Mesendoderm (in vitro differentiated cells): ENCODE measurements at regions not wholly inside any gene's neighbourhood (a gene's known extent, or its start where the extent isn't known, plus 50 kb on each side); places are given as distances from the start of the nearest gene placed in this dataset.

ENCODE experiments used
- DNase-seq: peaks from one replicate; pipeline ENCODE4 v3.0.0; 2013
- H2AK5ac ChIP-seq: 2 replicates; pipeline ENCODE4 v1.6.1; 2013; ENCODE audit warnings: low read length, inconsistent platforms
- H2BK120ac ChIP-seq: 2 replicates; pipeline ENCODE4 v1.6.1; 2013; ENCODE audit warnings: low read depth, mild to moderate bottlenecking, low read length, moderate library complexity, mixed read lengths
- H2BK15ac ChIP-seq: replicated peaks from 2 replicates; pipeline ENCODE4 v1.6.1; 2013; ENCODE audit warnings: low read depth, mild to moderate bottlenecking, moderate library complexity
- H2BK5ac ChIP-seq: 2 replicates; pipeline ENCODE4 v1.6.1; 2013; ENCODE audit warnings: low read length, inconsistent platforms
- H3K18ac ChIP-seq: 2 replicates; pipeline ENCODE4 v1.6.1; 2013; ENCODE audit warnings: mild to moderate bottlenecking, low read length, mixed read lengths
- H3K23ac ChIP-seq: one replicate; pipeline ENCODE4 v1.6.1; 2013; ENCODE audit warnings: low read length
- H3K27ac ChIP-seq: 2 replicates; pipeline ENCODE4 v1.5.1; 2013; ENCODE audit warnings: low read depth, mild to moderate bottlenecking, inconsistent platforms, low read length, moderate library complexity
- H3K27me3 ChIP-seq: 2 replicates; pipeline ENCODE4 v1.6.1; 2013; ENCODE audit warnings: low read length, control low read depth, mild to moderate bottlenecking, inconsistent platforms; ENCODE audit not compliant: insufficient read depth, poor library complexity
- H3K36me3 ChIP-seq: 2 replicates; pipeline ENCODE4 v1.6.1; 2013; ENCODE audit warnings: low read length, inconsistent platforms; ENCODE audit not compliant: control insufficient read depth, insufficient read depth
- H3K4ac ChIP-seq: one replicate; pipeline ENCODE4 v1.6.1; 2013; ENCODE audit warnings: low read depth, mild to moderate bottlenecking, low read length, moderate library complexity
- H3K4me1 ChIP-seq: 2 replicates; pipeline ENCODE4 v1.6.1; 2013; ENCODE audit warnings: low read depth, low read length, inconsistent platforms; ENCODE audit not compliant: control insufficient read depth
- H3K4me2 ChIP-seq: 2 replicates; pipeline ENCODE4 v1.6.1; 2013; ENCODE audit warnings: low read length
- H3K4me3 ChIP-seq: 2 replicates; pipeline ENCODE4 v1.5.1; 2013; ENCODE audit warnings: mild to moderate bottlenecking, low read length
- H3K56ac ChIP-seq: one replicate; pipeline ENCODE4 v1.6.1; 2013; ENCODE audit warnings: low read length
- H3K79me1 ChIP-seq: 2 replicates; pipeline ENCODE4 v1.6.1; 2013; ENCODE audit warnings: low read length, inconsistent platforms
- H3K79me2 ChIP-seq: 2 replicates; pipeline ENCODE4 v1.6.1; 2013; ENCODE audit warnings: mild to moderate bottlenecking, low read length; ENCODE audit not compliant: control insufficient read depth, insufficient read depth
- H3K9ac ChIP-seq: 2 replicates; pipeline ENCODE4 v1.6.1; 2013; ENCODE audit warnings: low read length, inconsistent platforms
- H4K5ac ChIP-seq: one replicate; pipeline ENCODE4 v1.6.1; 2013; ENCODE audit warnings: low read length
- H4K8ac ChIP-seq: one replicate; pipeline ENCODE4 v1.6.1; 2013; ENCODE audit warnings: low read depth, mild to moderate bottlenecking, control low read depth, low read length, moderate library complexity
- WGBS: extraction: QIAGEN DNeasy Blood & Tissue Kit; methylation state at CpG from one replicate; pipeline ENCODE4 v1.1.7; 2013; ENCODE audit warnings: low lambda C conversion rate, missing lambda C conversion rate; ENCODE audit not compliant: insufficient coverage; ENCODE audit errors: extremely low coverage; 5-methylcytosine and 5-hydroxymethylcytosine counted together

DNA sequence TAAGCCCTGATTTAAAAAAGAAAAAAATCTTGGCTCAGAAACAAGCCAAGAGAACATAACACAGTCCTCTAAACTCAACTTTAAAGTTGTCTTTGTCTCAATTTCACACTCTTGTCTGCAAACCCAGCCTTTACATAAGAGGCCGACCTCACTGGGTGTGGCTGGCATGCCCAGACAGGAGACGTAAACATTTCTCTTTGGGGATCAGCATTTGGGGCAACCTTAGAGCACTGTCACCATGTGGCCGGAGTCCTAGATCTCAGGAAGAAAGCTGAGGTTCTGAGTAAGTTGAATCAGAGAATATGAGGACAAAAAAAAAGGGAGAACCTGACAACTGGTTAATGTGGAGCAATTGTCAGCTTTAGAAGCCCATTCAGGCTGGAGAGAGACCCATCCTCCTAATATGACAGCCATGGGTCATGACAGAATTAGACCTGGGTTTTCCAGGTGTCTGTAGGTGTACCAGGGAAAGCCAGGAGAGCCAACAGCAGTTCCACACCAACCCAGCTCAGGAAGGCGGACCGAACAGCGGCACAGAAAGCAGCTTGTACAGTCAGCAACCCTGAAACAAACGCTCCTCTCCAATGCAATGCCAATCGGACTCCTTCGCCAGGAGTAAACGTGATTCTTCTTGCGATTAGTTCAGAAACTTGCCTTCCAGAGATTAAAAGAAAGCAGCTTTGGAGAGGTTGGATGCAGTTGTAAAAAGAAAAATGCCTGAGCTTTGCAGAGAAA is 97.9 kb upstream of the MAP3K1 start:
- H3K56ac ChIP-seq = no peak overlapping the region
- WGBS = no CpG with 5 or more reads among the region's 11 CpGs
- H3K27me3 ChIP-seq = no peaks in the 10 kb centered on the region

DNA sequence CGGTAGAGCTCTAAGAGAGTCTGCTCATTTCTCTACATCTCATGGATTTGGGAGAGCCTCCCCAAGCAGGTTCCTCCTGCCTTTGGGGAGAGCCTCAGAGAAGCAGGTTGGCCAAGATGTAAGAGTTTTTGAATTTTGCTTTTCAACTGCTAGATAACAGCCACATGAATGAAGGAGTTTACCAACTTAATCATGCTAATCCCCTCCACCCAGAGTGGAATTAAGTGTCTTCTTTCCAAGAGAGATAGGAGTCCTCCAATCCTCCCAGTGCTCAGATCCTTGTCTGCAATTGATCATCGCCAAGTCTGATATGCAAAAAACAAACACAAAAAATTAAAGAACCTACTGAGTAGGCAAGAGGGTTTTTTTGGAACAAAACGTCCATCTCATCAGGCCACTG is 99.4 kb upstream of the MAP3K1 start:
- Histone ChIP-seq H3K27me3 (no peaks in the 10 kb centered on the region), H3K79me1 (no peaks in the 10 kb centered on the region), H2AK5ac (no peak overlapping the region), H3K9ac (no peak overlapping the region), H3K4me1 (no peaks in the 10 kb centered on the region), H2BK5ac (no peak overlapping the region), H3K4me3 (no peak overlapping the region), H2BK120ac (no peak overlapping the region), H3K4ac (no peak overlapping the region), H3K18ac (no peak overlapping the region), H4K5ac (no peak overlapping the region), H3K56ac (no peak overlapping the region), H2BK15ac (no peak overlapping the region), H3K36me3 (no peaks in the 10 kb centered on the region), H3K27ac (no peak overlapping the region), H3K4me2 (no peak overlapping the region), H3K79me2 (no peaks in the 10 kb centered on the region), H4K8ac (no peak overlapping the region), H3K23ac (no peak overlapping the region)
- no CpG with 5 or more reads among the region's 3 CpGs for WGBS
- peak; percentile 16 for DNase-seq

More for the DNA sequence above, 97.9 kb upstream of the MAP3K1 start:
- no peak for DNase-seq
- H3K18ac ChIP-seq = no peak overlapping the region
- H2BK15ac ChIP-seq = no peak overlapping the region
- no peak overlapping the region for H3K9ac ChIP-seq
- H3K23ac ChIP-seq = peak overlapping the region; percentile 59
- no peak overlapping the region for H2BK5ac ChIP-seq
- no peaks in the 10 kb centered on the region for H3K79me1 ChIP-seq
- no peak overlapping the region for H4K5ac ChIP-seq
- no peaks in the 10 kb centered on the region for H3K79me2 ChIP-seq
- no peaks in the 10 kb centered on the region for H3K36me3 ChIP-seq
- H3K4me2 ChIP-seq = no peak overlapping the region
- H3K4me1 ChIP-seq = no peaks in the 10 kb centered on the region
- H2BK120ac ChIP-seq = no peak overlapping the region
- H2AK5ac ChIP-seq = no peak overlapping the region
- no peak overlapping the region for H3K4ac ChIP-seq
- no peak overlapping the region for H3K4me3 ChIP-seq
- H4K8ac ChIP-seq = no peak overlapping the region
- H3K27ac ChIP-seq = no peak overlapping the region

DNA sequence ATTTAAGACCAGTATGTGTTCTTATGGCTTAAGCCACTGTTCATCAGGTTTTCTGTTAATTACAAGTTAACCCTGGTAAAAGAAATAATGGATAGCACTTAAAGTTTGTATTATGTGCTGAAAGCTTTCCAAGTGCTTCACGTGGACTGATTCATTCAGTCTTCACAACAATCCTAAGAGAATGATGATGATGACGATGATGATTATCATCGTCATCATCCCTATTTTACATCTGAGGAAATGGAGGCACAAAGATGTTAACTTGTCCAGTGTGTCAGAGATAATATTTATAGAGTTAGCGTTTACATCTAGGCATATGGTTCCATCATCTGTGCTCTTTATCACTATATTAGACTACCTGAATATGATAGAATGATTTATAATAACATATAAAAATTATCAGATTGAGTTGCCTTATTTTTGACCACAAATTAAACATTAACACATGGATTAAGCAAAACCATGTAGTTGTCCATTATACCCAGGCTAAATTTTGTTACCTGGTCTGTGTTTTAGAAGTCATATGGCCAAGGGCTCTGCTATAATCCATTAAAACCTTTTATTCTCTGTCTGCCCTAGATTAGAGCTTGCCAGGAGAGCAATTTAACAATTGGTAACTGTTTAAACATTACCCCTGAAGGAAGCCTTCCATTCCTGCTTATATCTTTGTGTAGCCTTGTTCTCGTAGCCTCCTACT is 102.3 kb upstream of the MAP3K1 start:
- H2BK120ac ChIP-seq = no peak overlapping the region
- H4K5ac ChIP-seq = no peak overlapping the region
- no peak overlapping the region for H3K4ac ChIP-seq
- H3K27ac ChIP-seq = no peak overlapping the region
- no peaks in the 10 kb centered on the region for H3K79me1 ChIP-seq
- H2BK5ac ChIP-seq = no peak overlapping the region
- H3K23ac ChIP-seq = no peak overlapping the region
- no CpG with 5 or more reads among the region's 5 CpGs for WGBS
- no peaks in the 10 kb centered on the region for H3K79me2 ChIP-seq
- DNase-seq = no peak
- no peak overlapping the region for H3K4me3 ChIP-seq
- no peaks in the 10 kb centered on the region for H3K4me1 ChIP-seq
- H3K18ac ChIP-seq = no peak overlapping the region
- H2BK15ac ChIP-seq = no peak overlapping the region
- no peak overlapping the region for H3K4me2 ChIP-seq
- no peak overlapping the region for H3K9ac ChIP-seq
- H4K8ac ChIP-seq = no peak overlapping the region
- H3K56ac ChIP-seq = no peak overlapping the region
- no peak overlapping the region for H2AK5ac ChIP-seq
- no peaks in the 10 kb centered on the region for H3K36me3 ChIP-seq
- H3K27me3 ChIP-seq = no peaks in the 10 kb centered on the region

DNA sequence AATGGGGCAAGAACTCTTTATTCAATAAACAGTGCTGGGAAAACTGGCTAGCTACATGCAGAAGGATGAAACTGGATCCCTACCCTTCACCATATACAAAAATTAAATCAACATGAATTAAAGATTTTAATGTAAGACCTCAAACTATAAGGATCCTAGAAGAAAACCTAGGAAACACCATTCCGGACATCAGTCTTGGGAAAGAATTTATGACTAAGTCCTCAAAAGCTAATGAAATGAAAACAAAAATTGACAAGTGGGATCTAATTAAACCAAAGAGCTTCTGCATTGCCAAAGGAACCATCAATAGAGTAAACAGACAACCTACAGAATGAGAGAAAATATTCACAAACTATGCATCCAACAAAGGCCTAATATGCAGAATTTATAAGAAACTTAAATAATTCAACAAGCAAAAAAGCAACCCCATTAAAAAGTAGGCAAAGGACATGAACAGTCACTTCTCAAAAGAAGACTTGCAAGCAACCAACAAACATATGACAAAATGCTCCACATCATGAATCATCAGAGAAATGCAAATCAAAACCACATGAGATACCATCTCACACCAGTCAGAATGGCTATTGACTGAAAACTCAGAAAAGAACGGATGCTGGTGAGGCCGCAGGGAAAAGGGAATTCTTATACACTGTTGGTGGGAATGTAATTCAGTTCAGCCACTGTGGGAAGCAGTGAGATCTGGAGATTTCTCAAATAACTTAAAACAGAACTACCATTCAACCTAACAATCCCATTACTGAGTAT is 104.3 kb upstream of the MAP3K1 start:
- H3K56ac ChIP-seq = no peak overlapping the region
- no peak for DNase-seq
- no peak overlapping the region for H4K8ac ChIP-seq
- no peaks in the 10 kb centered on the region for H3K79me1 ChIP-seq
- no peak overlapping the region for H2BK15ac ChIP-seq
- H3K27ac ChIP-seq = no peak overlapping the region
- H3K4ac ChIP-seq = no peak overlapping the region
- no peak overlapping the region for H3K4me2 ChIP-seq
- H3K9ac ChIP-seq = no peak overlapping the region
- H3K18ac ChIP-seq = no peak overlapping the region
- H2BK5ac ChIP-seq = no peak overlapping the region
- H2AK5ac ChIP-seq = no peak overlapping the region
- WGBS = no CpG with 5 or more reads among the region's 3 CpGs
- H3K4me1 ChIP-seq = no peaks in the 10 kb centered on the region
- no peak overlapping the region for H2BK120ac ChIP-seq
- no peak overlapping the region for H3K23ac ChIP-seq
- H3K36me3 ChIP-seq = no peaks in the 10 kb centered on the region
- no peak overlapping the region for H4K5ac ChIP-seq
- no peaks in the 10 kb centered on the region for H3K27me3 ChIP-seq
- H3K79me2 ChIP-seq = no peaks in the 10 kb centered on the region
- no peak overlapping the region for H3K4me3 ChIP-seq

DNA sequence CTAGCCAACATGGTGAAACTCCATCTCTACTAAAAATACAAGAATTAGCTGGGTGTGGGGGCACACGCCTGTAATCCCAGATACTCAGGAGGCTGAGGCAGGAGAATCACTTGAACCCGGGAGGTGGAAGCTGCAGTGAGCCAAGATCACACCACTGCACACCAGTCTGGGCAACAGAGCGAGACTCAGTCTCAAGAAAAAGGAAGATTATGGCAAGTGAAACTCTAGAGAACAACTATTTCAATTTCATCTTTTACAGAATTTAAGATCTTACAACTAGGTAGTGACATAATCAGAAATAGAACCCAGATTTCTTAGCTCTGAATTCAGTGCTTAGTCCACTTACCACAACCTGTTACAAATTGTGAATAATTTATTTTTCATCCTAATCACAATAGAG is 108.8 kb upstream of the MAP3K1 start:
- no peaks in the 10 kb centered on the region for H3K4me1 ChIP-seq
- H4K8ac ChIP-seq = no peak overlapping the region
- no peak overlapping the region for H2BK15ac ChIP-seq
- no CpG with 5 or more reads among the region's 3 CpGs for WGBS
- no peak overlapping the region for H3K23ac ChIP-seq
- no peaks in the 10 kb centered on the region for H3K79me1 ChIP-seq
- H3K4ac ChIP-seq = no peak overlapping the region
- H3K56ac ChIP-seq = no peak overlapping the region
- H3K4me2 ChIP-seq = no peak overlapping the region
- H3K36me3 ChIP-seq = no peaks in the 10 kb centered on the region
- H3K27ac ChIP-seq = no peak overlapping the region
- no peak overlapping the region for H4K5ac ChIP-seq
- no peaks in the 10 kb centered on the region for H3K79me2 ChIP-seq
- DNase-seq = no peak
- H2BK5ac ChIP-seq = no peak overlapping the region
- H3K4me3 ChIP-seq = no peak overlapping the region
- H2AK5ac ChIP-seq = no peak overlapping the region
- no peaks in the 10 kb centered on the region for H3K27me3 ChIP-seq
- H3K9ac ChIP-seq = no peak overlapping the region
- no peak overlapping the region for H3K18ac ChIP-seq
- no peak overlapping the region for H2BK120ac ChIP-seq
